NCI-H2081 treated with DMSO at 0.1 percent for 48 hours (cell line): ENCODE measurements at regions not wholly inside any gene's neighbourhood (a gene's known extent, or its start where the extent isn't known, plus 50 kb on each side); places are given as distances from the start of the nearest gene placed in this dataset.
"Not testable (repeated sequence)": the region's sequence is repeated elsewhere in the genome, so short reads cannot be mapped to it uniquely, and the experiment has no call there.

Experiments used
- DNase-seq: peaks from one replicate; lab custom pipeline; 2025; lab: John Stamatoyannopoulos, UW

DNA sequence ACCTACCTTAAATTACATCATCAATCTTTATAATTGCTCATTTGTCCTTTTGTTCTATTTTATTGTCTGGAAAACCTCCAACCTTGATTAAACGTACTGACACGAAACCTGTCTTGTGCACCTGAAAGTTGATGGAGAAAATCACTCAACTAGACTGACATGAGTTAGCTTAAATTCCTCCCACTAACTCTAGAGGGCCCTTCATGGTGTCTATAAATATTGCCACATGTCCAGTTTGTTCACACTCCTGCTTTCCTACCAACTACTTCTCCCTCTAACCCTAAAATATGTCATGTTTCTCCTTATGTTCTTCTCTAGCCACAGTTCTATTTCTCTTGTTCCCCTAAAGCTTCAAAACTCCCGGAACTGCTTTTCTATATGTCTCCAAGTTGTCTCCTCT is 59.8 kb upstream of the SGO1 start:
- no peak for DNase-seq

DNA sequence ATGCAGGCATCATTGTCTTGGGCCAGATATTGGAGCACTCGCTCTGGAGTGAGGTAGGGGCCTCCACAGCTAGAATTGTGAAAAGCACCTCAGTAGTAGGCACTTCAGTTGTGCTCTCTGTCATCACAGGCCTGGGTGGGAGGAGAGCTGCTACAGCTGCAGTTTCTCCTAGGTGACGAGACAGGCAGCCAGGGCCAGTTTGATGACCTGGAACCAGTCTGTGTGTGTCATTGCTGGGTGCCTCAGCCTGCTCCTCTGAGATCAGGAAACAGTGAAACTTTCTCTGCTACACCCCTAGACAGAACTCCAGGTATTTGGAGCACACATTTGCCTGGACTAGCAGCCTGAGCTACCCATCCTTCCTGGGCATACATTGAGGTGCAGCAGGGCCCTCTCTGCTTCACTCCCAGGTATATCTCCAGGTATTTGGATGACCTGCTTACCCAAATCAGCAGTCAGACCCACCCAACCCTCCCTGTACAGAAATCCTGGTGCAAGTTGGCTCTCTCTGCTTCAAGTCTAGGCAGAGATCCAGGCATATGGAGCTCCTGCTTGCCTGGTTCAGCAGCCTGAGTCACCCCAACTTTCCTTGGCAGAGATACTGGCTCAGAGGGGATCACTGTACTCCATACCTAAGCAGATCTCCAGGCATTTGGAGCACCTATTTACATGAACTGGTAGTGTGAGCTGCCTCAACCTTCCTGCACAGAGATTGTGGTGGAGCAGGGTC is 54.3 kb upstream of the SGO1 start:
- no peak for DNase-seq

DNA sequence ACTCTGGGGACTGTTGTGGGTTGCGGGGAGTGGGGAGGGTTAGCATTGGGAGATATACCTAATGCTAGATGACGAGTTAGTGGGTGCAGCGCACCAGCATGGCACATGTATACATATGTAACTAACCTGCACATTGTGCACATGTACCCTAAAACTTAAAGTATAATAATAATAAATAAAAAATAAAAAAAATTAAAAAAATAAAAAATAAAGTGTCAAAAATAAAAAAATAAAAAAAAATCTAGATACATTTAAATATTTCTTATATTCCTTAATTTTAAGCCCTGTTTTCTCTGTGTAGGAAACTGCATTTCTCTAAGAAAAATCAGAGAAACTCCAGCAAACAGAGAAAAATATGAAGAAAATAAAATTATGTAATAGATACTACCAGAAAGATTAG is 52.2 kb upstream of the SGO1 start:
- not testable (repeated sequence) for DNase-seq

DNA sequence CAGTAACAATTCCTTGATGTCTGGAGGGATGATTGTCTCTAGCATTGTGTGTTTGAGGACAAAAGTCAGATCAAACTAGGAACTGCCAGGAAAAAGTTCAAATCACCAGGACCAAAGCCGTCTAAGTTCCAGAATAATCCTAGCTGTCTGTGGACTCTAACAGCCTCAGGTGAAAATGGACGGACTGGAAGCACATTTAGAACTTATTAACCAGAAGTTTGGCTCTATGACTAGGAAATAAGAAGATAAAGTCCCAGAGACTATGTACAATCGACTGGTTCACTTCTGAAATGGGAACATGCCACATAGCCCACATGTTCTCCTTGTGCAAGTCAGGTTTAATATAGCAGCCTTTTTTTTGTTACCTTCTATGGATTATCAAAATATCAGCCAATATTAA is 50.6 kb upstream of the SGO1 start:
- DNase-seq = no peak
